Activated T-helper 1 cell treated with anti-CD3 and anti-CD28 coated beads, Interleukin-12 subunit alpha, Interleukin-12 subunit beta, Interleukin-2, Interleukin-4 antibody, amounts not matched to agents 30 ng/mL and 10 ng/mL and 1 ng/mL, durations not matched to agents 14 hours and 24 hours and 36 hours (primary cell): ENCODE measurements at regions not wholly inside any gene's neighbourhood (a gene's known extent, or its start where the extent isn't known, plus 50 kb on each side); places are given as distances from the start of the nearest gene placed in this dataset.

ENCODE experiments used
- DNase-seq: peaks from one replicate; pipeline ENCODE4 v3.0.0; 2021; ENCODE audit warnings: low spot score
- H3K27ac Mint-ChIP-seq: one replicate; pipeline ENCODE4 v1.8.0; 2021; ENCODE audit warnings: mild to moderate bottlenecking, mixed read lengths
- H3K27me3 Mint-ChIP-seq: one replicate; pipeline ENCODE4 v1.8.0; 2022; ENCODE audit warnings: mild to moderate bottlenecking, moderate library complexity, mixed read lengths; ENCODE audit not compliant: insufficient read depth
- H3K36me3 Mint-ChIP-seq: one replicate; pipeline ENCODE4 v1.8.0; 2021; ENCODE audit warnings: low read depth, mixed read lengths
- H3K4me1 Mint-ChIP-seq: one replicate; pipeline ENCODE4 v1.8.0; 2021; ENCODE audit warnings: low read depth, mixed read lengths
- H3K4me3 Mint-ChIP-seq: one replicate; pipeline ENCODE4 v1.8.0; 2021; ENCODE audit warnings: mild to moderate bottlenecking, moderate library complexity, mixed read lengths
- H3K9me3 Mint-ChIP-seq: one replicate; pipeline ENCODE4 v1.8.0; 2021; ENCODE audit warnings: mixed read lengths
- intact Hi-C: fragments of 100-400 bp; cut with micrococcal nuclease; formaldehyde crosslinking; loops from one replicate; pipeline ENCODE4 v1.15.1; 2024

GRCh38 chr3:99439892-99440291 lies 198.5 kb upstream of the COL8A1 start:
- H3K27me3 Mint-ChIP-seq: no peaks in the 10 kb centered on the region
- H3K36me3 Mint-ChIP-seq: no peaks in the 10 kb centered on the region
- intact Hi-C loops: no loop called here
- DNase-seq: no peak
- H3K4me3 Mint-ChIP-seq: no peak overlapping the region
- H3K9me3 Mint-ChIP-seq: peaks cover 11% of the 10 kb centered on the region
- H3K27ac Mint-ChIP-seq: no peak overlapping the region
- H3K4me1 Mint-ChIP-seq: no peaks in the 10 kb centered on the region

DNA sequence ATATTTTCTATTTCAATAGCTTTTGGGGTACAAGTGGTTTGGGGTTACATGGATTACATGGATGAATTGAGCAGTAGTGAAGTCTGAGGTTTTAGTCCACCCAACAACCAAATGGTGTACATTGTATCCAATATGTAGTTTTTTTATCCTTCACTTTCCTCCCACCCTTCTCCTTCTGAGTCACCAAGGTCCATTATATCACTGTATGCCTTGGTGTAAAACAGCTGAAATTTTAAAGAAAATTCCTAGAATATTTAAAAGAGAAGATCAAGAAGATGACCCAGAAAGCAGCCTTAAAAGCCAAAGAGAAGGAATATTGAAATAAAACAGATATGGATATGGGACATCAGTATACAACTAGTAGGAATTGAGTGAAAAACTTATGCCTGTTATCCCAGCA lies 204.2 kb upstream of the COL8A1 start:
- H3K27ac Mint-ChIP-seq: no peak overlapping the region
- no peaks in the 10 kb centered on the region for H3K9me3 Mint-ChIP-seq
- H3K36me3 Mint-ChIP-seq: no peaks in the 10 kb centered on the region
- H3K27me3 Mint-ChIP-seq: peaks cover 2% of the 10 kb centered on the region
- intact Hi-C loops: no loop called here
- H3K4me1 Mint-ChIP-seq: no peaks in the 10 kb centered on the region
- no peak for DNase-seq
- no peak overlapping the region for H3K4me3 Mint-ChIP-seq

DNA sequence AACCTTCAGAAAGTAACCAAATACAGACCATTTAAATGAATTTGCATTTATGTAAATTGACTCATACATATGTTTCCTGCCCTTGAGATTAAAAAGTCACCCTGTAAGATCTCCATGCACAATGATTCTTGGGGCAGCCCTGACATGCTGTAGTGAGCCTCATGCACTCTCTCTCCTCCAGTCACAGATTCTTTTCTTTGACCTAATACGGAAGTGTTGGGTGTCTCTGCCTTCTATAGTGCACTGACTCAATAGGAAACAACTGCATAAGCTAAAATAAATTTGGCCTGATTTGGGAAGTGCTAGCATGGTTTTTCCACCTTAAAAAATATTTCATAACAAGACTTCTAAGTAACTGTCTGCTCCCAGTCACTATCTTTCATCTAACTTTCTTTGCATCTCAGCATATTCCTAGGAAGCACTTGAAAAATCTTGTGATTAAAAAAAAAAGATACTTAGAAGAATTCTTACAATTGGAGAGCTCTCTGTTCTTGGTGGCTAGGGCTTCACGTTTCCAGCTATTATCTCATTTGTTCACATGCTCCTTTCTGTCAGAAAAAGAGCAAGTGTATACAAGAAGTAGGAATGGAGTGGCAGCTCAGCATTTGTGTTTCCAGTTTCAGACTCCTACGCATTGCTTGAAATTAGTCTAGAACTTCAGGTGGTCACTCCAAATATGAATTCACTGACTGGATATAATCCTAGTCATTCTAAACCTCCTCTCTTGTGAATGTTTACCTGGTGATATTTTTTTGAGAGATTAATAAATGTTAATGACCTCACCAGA lies 207.9 kb upstream of the COL8A1 start:
- H3K27me3 Mint-ChIP-seq: peaks cover 2% of the 10 kb centered on the region

GRCh38 chr3:99429502-99429901 lies 208.9 kb upstream of the COL8A1 start:
- Mint-ChIP-seq H3K4me1 (no peaks in the 10 kb centered on the region), H3K27me3 (peaks cover 2% of the 10 kb centered on the region), H3K9me3 (no peaks in the 10 kb centered on the region), H3K36me3 (no peaks in the 10 kb centered on the region), H3K4me3 (no peak overlapping the region), H3K27ac (no peak overlapping the region)
- intact Hi-C loops: no loop called here
- DNase-seq: no peak

More for the DNA sequence above, 207.9 kb upstream of the COL8A1 start:
- no peak overlapping the region for H3K4me3 Mint-ChIP-seq
- H3K9me3 Mint-ChIP-seq: no peaks in the 10 kb centered on the region
- H3K27ac Mint-ChIP-seq: no peak overlapping the region
- no peaks in the 10 kb centered on the region for H3K4me1 Mint-ChIP-seq
- intact Hi-C loops: no loop called here
- H3K36me3 Mint-ChIP-seq: no peaks in the 10 kb centered on the region
- DNase-seq: no peak

DNA sequence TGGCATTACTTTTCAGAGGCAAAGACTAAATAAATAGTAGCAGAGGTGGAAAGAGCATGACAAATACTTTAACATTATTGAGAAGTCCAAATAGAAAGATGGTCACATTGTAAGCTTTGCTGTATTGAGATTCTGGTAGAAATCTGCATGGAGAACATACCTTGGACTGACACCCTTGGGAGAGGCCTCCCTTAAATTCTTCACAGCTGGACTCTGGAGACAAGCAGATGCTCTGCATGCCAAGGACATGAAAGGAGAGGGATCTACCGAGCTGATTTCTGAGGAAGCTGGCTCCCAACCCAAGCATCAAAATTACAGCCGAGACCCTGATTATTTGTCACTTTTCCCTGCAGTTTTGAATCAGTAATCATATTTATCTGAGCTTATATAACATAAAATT lies 212.5 kb upstream of the COL8A1 start:
- intact Hi-C loops: no loop called here
- H3K4me1 Mint-ChIP-seq: no peaks in the 10 kb centered on the region
- peaks cover 2% of the 10 kb centered on the region for H3K27me3 Mint-ChIP-seq
- no peak for DNase-seq
- H3K9me3 Mint-ChIP-seq: no peaks in the 10 kb centered on the region
- H3K27ac Mint-ChIP-seq: no peak overlapping the region
- no peak overlapping the region for H3K4me3 Mint-ChIP-seq
- H3K36me3 Mint-ChIP-seq: no peaks in the 10 kb centered on the region

DNA sequence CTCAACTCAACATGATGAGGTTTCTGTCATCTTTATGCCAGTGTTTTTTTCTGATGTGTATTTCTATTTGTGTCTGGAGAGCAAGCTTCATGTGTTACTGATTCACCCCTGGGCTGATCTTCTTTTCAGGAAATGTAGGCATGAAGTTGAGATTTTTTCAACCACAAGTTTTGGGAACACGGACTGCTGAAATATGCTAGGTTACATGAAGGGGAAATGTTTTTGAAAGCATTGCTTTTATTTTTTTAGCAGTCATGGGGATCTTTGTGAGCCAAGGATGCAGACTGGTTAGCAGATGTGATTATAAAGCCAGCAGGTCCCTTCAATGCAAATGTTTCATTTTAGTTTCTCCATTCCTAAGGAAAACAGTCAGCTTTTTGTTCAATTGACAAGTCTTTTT lies 219.3 kb upstream of the COL8A1 start:
- no peaks in the 10 kb centered on the region for H3K36me3 Mint-ChIP-seq
- no peaks in the 10 kb centered on the region for H3K27me3 Mint-ChIP-seq
- no peaks in the 10 kb centered on the region for H3K9me3 Mint-ChIP-seq
- intact Hi-C loops: no loop called here
- no peaks in the 10 kb centered on the region for H3K4me1 Mint-ChIP-seq
- H3K4me3 Mint-ChIP-seq: no peak overlapping the region
- DNase-seq: no peak
- no peak overlapping the region for H3K27ac Mint-ChIP-seq

GRCh38 chr3:99418709-99419108 lies 219.7 kb upstream of the COL8A1 start:
- DNase-seq: no peak
- Mint-ChIP-seq H3K4me1 (no peaks in the 10 kb centered on the region), H3K27me3 (no peaks in the 10 kb centered on the region), H3K27ac (no peak overlapping the region), H3K9me3 (no peaks in the 10 kb centered on the region), H3K4me3 (no peak overlapping the region), H3K36me3 (no peaks in the 10 kb centered on the region)
- intact Hi-C loops: no loop called here

- Mint-ChIP-seq H3K4me1 (no peaks in the 10 kb centered on the region), H3K9me3 (no peaks in the 10 kb centered on the region), H3K36me3 (no peaks in the 10 kb centered on the region), H3K27me3 (no peaks in the 10 kb centered on the region), H3K4me3 (no peak overlapping the region), H3K27ac (no peak overlapping the region)
- intact Hi-C loops: no loop called here
- no peak for DNase-seq
These were observed 220.2 kb upstream of the COL8A1 start for GRCh38 chr3:99418209-99418635.

DNA sequence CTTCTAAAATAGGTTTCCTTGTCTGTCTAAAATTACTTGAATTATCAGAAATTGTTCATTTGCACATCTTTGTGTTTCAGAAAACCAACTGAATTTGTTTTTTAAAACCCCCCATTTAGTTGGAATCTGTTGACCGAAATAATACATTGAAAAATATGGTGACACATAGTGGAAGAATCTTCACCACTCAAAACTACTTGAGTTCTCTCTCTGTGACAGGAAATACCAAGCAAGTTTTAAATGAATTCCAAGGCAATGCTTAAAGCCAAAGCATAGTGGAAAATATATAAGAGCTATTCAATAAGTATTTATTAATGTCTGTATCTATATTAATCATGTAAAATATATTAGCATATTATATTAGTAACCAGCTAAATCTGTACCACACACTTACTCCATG lies 224.9 kb upstream of the COL8A1 start:
- intact Hi-C loops: no loop called here
- Mint-ChIP-seq H3K4me1 (no peaks in the 10 kb centered on the region), H3K27ac (no peak overlapping the region), H3K4me3 (no peak overlapping the region), H3K36me3 (no peaks in the 10 kb centered on the region), H3K27me3 (no peaks in the 10 kb centered on the region), H3K9me3 (no peaks in the 10 kb centered on the region)
- DNase-seq: no peak

GRCh38 chr3:99410789-99411311 lies 227.5 kb upstream of the COL8A1 start:
- Mint-ChIP-seq H3K4me3 (no peak overlapping the region), H3K4me1 (no peaks in the 10 kb centered on the region), H3K27me3 (no peaks in the 10 kb centered on the region), H3K27ac (no peak overlapping the region), H3K36me3 (no peaks in the 10 kb centered on the region), H3K9me3 (no peaks in the 10 kb centered on the region)
- intact Hi-C loops: no loop called here
- no peak for DNase-seq

DNA sequence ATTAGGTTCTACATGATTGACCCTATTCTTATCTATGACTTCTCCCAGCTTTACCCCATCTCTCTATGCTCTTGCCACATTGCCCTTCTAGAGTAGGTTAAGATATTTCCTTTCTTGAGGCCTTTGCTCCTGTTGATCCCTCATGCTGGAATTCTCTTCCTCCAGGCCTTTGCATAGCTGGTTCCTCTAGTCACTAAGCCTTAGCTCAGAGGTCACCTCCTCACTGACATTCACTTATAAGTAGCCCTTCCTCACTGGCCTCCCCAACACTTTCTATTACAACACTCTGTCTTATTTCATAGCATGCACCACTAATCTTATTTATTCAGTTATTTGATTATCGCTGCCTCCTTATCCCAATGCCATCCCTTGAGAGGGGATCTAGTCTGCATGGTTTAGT lies 228.4 kb upstream of the COL8A1 start:
- Mint-ChIP-seq H3K4me3 (no peak overlapping the region), H3K27ac (no peak overlapping the region), H3K9me3 (no peaks in the 10 kb centered on the region), H3K4me1 (no peaks in the 10 kb centered on the region), H3K36me3 (no peaks in the 10 kb centered on the region), H3K27me3 (no peaks in the 10 kb centered on the region)
- intact Hi-C loops: no loop called here
- no peak for DNase-seq

- no peaks in the 10 kb centered on the region for H3K27me3 Mint-ChIP-seq
- no peaks in the 10 kb centered on the region for H3K9me3 Mint-ChIP-seq
- DNase-seq: no peak
- no peak overlapping the region for H3K27ac Mint-ChIP-seq
- no peaks in the 10 kb centered on the region for H3K4me1 Mint-ChIP-seq
- intact Hi-C loops: no loop called here
- no peaks in the 10 kb centered on the region for H3K36me3 Mint-ChIP-seq
- H3K4me3 Mint-ChIP-seq: no peak overlapping the region
These were observed 231.1 kb upstream of the COL8A1 start for GRCh38 chr3:99407257-99407656.

GRCh38 chr3:99402755-99403154 lies 235.6 kb upstream of the COL8A1 start:
- H3K27ac Mint-ChIP-seq: no peak overlapping the region
- no peaks in the 10 kb centered on the region for H3K27me3 Mint-ChIP-seq
- intact Hi-C loops: no loop called here
- H3K9me3 Mint-ChIP-seq: peaks cover 21% of the 10 kb centered on the region
- no peaks in the 10 kb centered on the region for H3K4me1 Mint-ChIP-seq
- no peak overlapping the region for H3K4me3 Mint-ChIP-seq
- H3K36me3 Mint-ChIP-seq: no peaks in the 10 kb centered on the region
- no peak for DNase-seq

GRCh38 chr3:99400352-99400751 lies 238.0 kb upstream of the COL8A1 start:
- Mint-ChIP-seq H3K36me3 (no peaks in the 10 kb centered on the region), H3K4me1 (no peaks in the 10 kb centered on the region), H3K27ac (no peak overlapping the region), H3K4me3 (no peak overlapping the region), H3K27me3 (no peaks in the 10 kb centered on the region), H3K9me3 (peaks cover 24% of the 10 kb centered on the region)
- intact Hi-C loops: no loop called here
- DNase-seq: no peak
